A673 (cell line): ENCODE measurements at regions not wholly inside any gene's neighbourhood (a gene's known extent, or its start where the extent isn't known, plus 50 kb on each side); places are given as distances from the start of the nearest gene placed in this dataset.

Source experiments
- EZH2 ChIP-seq: fragments of 200-600 bp; sonication (generic); IDR thresholded peaks from 2 replicates; pipeline ENCODE4 v1.6.1; 2017; ENCODE audit warnings: borderline replicate concordance, low read depth, mild to moderate bottlenecking, mixed read lengths, antibody characterized with exemption, low read length; ENCODE audit not compliant: poor library complexity, severe bottlenecking
- TF ChIP-seq, protein P1 (sequence below): fragments of 300-800, 200-600 bp; sonication (generic); conservative IDR thresholded peaks from 2 replicates; pipeline ENCODE4 v1.5.1; 2017; ENCODE audit warnings: low read depth, mild to moderate bottlenecking, antibody characterized with exemption, low read length, moderate library complexity, mixed read lengths

DNA sequence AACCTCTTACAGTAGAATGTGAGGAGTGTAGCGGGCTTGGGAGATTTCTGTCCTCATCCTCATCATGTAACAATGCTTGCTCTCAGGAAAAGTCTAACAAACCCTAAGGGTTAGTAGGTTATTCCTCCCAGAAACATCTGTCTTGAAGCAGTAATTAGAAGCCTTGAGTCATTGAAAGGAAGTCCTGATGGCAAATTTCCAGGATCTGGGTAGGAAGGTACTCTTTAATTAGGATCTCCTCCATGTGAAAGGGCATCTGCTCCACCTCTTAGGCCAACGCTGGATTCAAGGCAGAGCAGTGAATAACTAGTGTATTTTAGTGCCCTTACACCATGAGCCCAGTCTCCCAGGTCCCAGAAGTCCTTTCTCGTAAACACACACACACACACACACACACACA, 106.6 kb upstream of the BARHL2 start:
- TF ChIP-seq, protein P1, sequence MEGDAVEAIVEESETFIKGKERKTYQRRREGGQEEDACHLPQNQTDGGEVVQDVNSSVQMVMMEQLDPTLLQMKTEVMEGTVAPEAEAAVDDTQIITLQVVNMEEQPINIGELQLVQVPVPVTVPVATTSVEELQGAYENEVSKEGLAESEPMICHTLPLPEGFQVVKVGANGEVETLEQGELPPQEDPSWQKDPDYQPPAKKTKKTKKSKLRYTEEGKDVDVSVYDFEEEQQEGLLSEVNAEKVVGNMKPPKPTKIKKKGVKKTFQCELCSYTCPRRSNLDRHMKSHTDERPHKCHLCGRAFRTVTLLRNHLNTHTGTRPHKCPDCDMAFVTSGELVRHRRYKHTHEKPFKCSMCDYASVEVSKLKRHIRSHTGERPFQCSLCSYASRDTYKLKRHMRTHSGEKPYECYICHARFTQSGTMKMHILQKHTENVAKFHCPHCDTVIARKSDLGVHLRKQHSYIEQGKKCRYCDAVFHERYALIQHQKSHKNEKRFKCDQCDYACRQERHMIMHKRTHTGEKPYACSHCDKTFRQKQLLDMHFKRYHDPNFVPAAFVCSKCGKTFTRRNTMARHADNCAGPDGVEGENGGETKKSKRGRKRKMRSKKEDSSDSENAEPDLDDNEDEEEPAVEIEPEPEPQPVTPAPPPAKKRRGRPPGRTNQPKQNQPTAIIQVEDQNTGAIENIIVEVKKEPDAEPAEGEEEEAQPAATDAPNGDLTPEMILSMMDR, result no peak
- no peak for TF ChIP-seq EZH2
